ENCODE measurements at regions not wholly inside any gene's neighbourhood (a gene's known extent, or its start where the extent isn't known, plus 50 kb on each side); places are given as distances from the start of the nearest gene placed in this dataset.
"Not testable (repeated sequence)": the region's sequence is repeated elsewhere in the genome, so short reads cannot be mapped to it uniquely, and the experiment has no call there.

DNA sequence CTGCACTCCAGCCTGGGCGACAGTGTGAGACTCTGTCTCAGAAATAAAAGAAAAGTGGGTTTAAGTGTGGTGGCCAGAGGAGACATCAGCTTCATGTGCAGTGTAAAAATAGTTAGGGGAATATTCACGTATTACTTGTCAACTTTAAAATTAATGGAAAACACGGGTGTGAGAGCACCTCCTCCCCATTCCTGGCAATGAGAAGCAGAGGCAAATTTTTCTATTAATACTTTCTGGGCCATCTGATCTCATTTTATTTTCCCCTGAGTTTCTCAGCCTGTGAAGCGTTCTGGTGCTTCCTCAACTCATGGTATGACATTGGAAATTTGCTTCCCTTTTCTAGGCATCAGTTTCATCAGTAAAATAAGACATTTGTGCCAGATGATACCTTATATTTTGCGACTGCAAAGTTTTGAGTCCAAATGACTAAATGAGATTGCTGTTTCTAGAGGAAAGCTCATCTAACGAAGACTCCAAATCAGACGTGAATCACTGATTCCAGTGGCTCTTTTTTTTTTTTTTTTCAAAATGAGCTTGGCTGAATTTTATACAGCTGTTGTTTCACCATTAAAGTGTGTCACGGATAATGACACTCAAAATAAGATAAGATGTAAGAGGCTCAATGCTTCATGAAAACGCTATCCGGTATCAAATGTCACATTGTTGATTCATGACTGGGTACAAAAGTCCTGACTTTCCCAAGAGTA lies 104.6 kb downstream of the MSX2 start:
- no peak for DNase-seq

DNA sequence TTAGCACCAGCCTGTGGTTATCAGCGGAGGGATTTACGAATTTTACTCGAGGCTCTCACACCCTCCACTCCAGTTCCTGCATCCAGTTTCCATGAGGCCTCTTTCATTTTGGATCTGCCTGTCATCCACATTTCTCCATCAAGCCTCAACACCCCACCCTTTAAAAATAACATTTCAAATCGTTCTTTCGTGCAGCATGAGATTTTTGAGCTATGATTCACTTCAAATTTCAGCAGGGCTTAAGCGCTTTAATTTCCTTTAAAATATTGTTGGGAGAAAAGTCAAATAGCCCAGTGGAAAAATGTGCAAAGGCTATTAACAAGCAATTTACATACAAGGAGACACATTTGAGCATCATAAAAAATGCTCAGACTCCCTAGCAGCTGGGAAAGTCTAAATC lies 103.2 kb downstream of the MSX2 start:
- DNase-seq = no peak

DNA sequence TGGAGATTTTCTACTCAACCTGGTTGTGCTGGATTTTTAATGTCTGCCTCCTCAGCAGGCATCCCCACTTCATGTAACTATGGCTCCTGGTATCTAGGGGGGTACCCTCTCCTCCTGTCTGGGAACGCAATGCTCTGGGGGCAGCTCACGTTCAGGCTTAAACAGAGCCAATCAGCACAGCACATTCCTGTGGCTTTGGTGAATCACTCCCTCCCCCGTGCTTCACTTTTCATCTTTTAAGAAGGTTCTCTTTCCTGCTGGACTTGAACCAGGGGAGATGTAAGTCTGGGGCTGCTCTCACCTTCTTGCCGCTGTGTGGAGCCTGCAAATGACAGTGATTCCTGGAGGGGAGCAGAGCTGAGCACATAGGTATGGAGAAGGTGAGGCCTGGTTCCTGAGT lies 101.2 kb downstream of the MSX2 start:
- no peak for DNase-seq

DNA sequence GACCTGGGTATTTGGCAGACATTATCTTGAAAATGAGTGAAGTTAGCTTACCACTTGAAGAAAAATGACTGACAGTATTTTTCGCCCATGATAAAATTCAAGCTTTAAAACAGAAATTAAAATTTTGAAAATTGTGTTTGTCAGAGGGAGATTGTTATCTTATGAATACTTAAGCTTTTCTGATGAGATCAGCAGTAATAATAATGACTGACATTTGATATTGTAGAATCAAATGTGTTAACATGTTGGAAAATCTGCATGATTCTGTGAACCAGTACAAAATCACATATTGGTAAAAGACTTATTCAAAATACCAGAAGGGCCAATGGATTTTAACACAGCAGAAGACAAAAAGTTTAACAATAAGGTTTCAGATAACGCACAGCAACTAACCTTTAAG lies 94.0 kb downstream of the MSX2 start:
- DNase-seq = no peak

DNA sequence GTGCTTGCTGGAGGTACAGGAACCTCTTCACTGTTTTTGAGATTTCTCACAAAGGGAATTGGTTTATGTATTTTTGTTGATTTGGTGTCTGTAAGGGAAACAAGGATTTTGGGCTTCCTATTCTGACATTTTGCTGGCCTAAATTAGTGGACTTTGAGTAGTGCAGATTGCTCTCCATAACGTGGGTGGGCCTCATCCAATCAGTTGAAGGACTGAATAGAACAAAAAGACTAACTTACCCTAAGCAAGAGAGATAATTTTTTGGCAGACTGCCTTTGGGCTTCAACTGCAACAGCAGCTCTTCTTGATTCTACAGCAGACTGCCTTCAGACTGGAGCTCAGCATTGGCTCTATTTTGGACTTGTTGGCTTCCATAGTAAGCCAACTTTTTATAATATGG lies 93.2 kb downstream of the MSX2 start:
- DNase-seq = no peak

DNA sequence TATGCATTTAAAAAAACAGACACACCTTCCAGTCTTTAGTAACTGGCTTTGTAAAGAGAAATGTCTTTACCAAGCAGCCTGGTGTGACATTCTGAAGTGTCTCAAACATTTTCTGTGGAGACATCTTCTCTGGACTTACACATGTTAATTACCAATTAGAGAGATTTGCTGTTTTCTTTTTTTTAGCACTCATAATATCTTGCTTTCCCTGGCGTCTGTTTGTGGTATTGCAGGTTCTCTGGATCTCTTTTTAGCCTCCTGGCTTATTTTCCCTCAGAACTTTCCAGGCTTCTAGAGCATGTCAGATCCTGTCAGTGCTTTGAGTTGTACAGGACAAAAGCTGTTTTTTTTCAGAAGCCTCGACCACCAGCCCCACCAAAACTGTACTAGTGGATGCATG lies 92.5 kb downstream of the MSX2 start:
- DNase-seq = no peak

DNA sequence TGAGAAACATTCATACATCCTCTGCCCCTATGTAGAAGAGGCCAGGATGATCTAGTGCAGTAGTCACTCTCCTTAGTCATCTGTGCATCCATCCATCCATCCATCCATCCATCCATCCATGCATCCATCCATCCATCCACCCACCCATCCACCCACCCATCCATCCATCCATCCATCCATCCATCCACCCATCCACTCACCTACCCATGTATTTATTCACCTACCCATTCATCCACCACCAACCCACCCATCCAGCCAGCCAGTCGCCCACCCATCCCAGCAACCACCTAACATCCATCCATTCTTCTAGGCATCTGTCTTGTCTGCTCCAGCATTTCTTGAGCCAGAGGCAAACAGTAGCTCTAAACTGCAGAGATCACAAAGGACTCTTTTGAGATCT lies 87.1 kb downstream of the MSX2 start:
- no peak for DNase-seq

DNA sequence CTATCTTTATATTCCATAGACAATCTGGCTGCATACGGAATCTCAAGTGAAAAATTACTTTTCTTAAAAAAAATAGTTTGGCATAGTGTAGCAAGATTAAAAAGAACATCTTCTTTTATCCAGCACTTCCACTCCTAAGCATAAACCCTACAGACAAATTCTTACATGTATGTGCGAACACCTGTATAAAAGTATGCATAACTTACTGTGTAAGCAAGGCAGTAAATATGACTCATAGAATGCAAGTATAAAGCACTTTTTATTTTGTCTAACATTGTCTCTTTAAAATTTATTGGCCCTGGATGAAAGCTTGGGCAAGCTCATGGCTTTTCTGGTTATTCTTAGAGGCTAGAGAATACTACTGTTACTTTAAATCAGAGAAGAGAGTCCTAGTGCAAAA lies 86.4 kb downstream of the MSX2 start:
- no peak for DNase-seq

DNA sequence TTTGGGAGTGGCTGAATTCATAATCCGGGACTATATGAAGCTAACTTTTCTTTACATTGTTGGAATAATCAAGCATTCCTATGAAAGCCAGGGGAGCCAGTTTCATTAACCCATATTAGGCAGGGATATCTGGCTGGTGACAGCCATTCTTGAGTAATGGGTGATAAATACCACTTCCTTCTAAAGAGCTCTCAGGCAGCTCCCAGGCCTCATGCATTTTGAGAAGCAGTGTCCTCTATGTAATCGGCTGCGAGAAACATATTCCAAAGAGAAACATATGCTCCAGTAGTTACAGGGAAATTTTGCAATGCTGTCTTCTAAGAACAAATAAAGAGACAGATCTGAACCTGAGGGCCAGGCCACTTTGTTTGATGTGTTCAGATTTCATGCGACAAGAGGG lies 83.1 kb downstream of the MSX2 start:
- no peak for DNase-seq

DNA sequence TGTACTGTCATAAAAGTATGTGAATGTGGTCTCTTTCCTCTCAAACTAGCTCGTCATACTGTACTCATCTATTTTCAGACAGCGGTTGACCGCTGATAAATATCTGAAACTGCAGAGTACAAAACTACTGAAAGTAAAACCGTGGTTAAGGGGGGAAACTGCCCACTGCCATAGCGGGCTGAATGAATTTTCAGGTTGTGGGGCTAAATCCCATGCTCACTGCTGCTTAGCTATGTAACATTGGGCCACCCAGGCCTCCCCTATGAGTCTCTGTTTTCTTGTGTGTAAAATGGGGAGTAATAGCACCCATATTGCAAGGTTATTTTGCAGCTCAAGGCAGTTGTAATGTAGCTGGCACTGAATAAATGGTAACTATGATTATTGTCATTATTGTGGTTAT lies 82.3 kb downstream of the MSX2 start:
- no peak for DNase-seq

DNA sequence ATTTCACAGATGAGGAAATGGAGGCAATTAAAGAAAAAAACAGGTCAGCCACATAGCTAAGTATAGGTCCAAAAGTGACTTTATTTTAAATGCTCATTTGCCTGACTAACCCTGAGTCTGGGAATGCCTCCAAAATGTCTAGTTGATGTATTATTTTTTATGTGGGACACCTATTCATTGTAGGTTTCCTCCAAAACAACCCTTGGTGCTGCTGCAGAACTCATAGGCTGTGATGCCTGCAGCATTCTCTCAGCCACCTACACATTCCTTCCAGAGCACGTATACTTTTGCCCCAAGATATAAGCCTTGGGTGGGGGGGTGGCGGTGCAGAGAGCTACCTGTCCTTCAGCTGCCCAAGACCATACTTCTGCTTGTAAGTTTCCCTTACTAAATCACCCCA lies 77.4 kb downstream of the MSX2 start:
- no peak for DNase-seq

DNA sequence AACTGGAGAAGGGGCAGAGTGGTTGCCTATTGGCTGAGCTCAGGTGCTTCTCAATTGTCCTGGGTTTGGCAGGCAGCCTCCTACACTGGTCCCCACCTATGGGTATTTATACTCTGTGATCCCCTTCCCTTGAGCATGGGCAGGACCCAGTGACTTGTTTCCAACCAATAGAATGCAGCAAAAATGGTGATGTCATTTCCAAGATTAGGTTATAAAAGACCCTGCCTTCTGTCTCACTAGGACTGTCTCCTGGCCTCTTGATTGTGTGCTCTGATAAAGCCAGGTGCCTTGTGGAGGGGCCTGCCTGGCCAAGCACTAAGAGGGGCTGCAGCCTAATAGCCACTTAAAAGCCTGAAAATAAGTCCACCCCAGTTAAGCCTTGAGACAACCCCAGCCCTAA lies 76.1 kb downstream of the MSX2 start:
- no peak for DNase-seq

DNA sequence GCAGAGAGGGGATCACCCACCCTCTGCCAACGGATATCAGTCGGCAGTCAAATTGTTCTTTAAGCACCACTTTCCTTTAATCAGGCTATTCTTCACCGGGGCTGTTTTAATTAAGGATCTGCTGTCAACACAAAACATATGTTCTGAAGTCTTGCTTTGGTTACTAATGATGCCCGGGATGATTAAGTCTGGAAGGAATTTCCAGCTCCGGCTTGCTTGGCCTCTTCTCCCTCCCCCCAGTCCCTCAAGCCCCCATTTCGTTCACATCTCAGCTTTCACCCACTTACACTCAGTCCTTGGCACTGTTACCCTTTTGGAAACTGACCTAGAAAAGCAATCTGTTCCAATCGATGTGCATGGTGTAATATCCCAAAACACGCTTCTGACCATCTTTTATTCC lies 74.7 kb downstream of the MSX2 start:
- no peak for DNase-seq

DNA sequence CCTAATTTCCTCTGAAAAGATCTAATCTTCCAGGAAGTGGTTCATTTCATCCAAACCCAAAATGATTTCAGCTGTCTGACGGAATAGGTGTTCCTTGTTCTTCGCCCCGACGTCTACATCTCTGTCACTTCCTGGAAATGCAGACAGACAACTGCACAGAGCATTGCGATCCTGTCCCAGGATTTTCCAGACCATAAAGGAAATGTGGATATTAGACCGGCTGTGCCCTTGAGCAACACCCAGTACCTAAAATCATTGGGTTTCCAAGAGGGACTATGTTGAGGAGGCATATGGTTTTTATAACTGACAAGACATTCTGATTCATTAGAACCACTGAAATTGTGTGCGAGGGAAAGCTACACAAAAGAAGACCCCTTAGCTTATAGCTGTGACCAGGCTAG lies 74.2 kb downstream of the MSX2 start:
- DNase-seq = no peak

DNA sequence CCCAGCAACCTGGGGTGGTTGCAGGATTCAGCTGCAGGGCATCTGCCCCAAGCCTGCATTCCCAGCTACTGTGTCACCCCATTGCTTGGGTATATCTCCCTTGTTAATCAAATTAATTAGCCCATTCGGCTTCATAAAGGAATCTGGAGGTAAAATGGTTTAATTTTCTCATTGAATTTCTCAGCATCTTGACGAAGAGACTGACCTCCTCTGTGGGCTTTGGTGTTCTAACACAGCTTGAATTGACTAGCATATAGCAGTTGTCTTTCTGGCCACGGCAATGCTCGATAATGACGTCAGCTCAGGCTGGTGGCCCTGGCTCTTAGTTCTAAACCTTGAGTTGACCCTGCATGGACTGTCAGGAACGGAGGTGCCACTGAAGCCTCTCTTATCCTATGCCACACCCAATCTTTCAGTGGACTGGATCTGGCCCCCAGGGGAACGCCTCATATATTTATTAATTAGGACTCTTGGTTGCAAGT lies 72.4 kb downstream of the MSX2 start:
- DNase-seq = no peak

DNA sequence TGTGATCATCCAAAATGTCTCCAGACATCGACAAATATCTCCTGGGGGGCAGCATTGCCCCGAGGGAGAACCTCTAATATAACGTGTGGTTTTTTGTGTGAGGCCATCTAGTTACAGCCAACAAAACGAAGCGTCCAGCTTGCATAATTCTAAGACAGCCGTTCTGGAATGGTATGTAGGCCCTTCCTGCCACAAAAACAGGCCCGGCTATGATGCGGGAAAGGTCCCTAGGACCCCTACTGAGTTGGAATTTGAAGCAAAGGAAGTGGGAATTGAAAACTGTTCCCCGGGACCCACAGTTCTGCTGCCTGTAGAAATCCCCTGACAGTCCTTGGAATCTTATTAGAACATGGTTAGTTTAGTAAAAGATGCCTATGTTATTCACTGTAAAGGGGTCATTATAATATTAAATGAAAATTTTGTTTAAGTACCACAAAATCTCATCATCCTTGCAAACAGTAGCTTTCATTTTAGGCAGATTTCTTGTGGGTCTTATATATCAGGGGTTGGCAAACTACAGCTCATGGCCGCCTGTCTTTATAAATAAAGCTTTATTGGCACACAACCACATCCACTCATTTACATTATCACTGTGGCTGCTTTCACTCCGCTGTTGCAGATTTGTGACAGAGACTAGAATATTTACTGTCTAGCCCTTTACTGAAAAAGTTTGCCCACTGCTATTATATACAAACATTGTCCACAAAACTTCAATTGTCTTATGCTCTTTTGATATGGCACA lies 70.7 kb downstream of the MSX2 start:
- no peak for DNase-seq

DNA sequence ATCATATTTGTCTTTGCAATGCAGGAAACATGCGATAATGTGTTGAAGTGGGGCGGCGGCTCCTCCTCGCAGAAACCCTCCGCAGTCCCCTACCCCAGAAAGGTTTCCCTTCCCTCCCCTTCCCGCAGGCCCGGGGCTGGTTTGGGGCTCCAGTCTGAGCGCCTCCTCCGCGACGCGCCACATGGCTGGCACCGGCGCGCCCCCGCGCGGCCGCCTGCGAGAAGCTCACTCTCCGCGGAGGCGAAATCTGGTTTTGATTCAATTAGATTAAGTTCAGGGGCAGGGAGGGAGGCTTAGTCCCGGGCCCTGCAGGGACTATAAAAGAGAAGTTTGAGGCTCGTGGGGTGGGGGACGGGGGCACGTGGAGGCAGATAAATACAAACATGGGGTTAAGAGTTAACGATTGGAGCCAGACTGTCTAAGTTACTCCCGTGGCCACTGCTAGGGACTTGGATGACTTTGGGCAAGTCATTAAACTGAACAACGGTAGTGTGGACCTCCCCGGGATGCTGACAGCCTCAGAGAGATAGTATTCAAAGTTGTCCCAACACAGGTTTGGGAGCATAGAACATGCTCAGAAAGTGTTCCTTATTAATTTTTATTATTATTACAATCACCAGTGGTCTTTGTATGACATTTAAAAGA lies 69.4 kb downstream of the MSX2 start:
- DNase-seq = peak; percentile 35

DNA sequence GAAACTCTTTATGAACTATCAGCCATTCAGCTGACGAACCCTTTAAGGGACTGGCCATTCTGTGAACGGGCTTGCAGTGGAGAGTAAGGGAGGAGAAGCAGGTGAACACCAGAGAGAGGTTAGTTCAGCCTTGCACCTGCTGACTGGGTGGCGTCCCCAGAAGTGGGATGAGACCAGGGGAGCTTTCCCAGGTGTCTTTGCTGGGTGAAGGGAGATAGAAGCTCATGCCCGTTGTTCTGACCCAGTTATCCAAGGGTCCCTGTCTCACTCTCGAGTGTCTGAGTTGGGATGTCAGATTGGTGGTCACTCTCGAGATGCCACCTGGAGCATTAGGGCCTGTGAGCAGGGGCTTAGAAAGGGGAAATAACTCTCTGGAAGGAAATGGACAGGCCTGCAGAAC lies 68.7 kb downstream of the MSX2 start:
- no peak for DNase-seq

DNA sequence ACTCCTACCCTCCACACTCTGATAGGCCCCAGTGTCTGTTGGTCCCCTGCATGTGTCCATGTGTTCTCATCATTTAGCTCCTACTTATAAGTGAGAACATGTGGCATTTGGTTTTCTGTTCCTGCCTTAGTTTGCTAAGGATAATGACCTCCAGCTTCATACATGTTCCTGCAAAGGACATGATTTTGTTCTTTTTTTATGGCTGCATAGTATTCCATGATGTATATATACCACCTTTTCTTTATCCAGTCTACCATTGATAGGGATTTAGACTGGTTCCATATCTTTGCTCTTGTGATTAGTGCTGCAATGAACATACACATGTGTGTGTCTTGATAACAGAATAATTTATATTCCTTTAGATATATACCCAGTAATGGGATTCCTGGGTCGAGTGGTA lies 67.9 kb downstream of the MSX2 start:
- not testable (repeated sequence) for DNase-seq

DNA sequence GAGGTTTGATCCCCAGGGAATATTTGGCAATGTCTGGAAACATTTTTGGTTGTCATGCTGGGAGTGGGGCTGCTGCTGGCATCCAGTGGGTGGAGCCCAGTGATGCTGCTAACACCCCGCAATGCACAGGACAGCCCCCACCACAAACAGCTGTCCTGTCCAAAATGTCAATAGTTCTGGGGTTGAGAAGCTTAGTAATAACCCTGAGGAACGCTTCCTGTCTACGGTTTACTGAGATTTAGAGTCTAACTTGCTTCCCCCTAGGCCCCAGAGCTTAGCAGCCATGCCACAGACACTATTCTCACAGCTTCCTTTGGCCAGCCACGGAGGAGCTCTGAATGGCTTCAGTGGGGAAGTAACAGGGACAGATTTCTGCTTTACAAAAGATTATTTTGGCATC lies 66.5 kb downstream of the MSX2 start:
- DNase-seq = no peak

DNA sequence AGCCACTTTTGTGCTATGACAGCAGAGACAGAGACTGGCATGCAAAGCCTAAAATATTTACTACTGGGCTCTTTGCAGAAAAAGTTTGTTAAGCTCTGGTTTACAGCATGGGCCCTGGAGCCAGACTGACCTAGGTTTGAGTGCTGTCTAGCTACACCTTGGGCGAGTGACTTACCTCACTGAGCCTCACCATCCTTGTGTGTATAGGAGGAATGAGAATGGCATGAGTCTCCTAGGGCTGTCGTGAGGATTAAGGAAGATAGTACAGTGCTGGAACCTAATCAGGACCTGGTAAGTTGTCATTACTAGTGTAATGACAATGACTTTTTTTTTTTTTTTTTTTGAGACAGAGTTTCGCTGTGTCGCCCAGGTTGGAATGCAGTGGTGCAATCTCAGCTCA lies 65.2 kb downstream of the MSX2 start:
- no peak for DNase-seq

DNA sequence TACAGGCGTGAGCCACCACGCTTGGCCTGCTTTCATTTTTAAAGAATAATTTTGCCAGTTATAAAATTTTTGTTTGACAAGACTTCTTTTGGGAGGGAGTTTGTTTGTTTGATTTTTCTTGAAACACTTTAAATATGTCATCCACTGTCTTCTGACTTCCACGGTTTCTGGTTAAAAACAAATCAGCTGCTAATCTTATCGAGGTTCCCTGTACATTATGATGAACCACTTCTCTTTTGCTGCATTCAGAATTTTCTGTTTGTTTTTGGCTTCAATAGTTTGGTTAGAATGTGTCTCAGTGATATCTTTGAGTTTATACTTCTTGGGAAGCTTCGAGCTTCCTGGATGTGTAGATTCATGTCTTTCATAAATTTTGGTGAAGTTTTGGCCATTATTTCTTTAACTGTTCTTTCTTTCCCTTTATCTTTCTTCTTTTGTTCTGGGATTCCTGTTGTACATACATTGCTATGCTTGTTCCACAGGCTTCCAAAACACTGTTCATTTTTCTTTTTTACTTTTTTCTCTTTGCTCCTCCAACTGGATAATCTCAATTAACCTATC lies 60.8 kb downstream of the MSX2 start:
- no peak for DNase-seq

Data from CD4-positive, alpha-beta T cell treated with Interleukin-10 for 1 hour (primary cell).